ENCODE measurements at regions not wholly inside any gene's neighbourhood (a gene's known extent, or its start where the extent isn't known, plus 50 kb on each side); places are given as distances from the start of the nearest gene placed in this dataset.

GRCh38 chr4:100811046-100811445 lies 293.2 kb upstream of the EMCN start:
- no peak for TF ChIP-seq CTCF (conservative IDR thresholded peaks at IDR 0.05)
- TF ChIP-seq EZH2 (IDR thresholded peaks at IDR 0.05; ENCODE audit: low read depth): no peak
